ENCODE measurements at regions not wholly inside any gene's neighbourhood (a gene's known extent, or its start where the extent isn't known, plus 50 kb on each side); places are given as distances from the start of the nearest gene placed in this dataset.

DNA sequence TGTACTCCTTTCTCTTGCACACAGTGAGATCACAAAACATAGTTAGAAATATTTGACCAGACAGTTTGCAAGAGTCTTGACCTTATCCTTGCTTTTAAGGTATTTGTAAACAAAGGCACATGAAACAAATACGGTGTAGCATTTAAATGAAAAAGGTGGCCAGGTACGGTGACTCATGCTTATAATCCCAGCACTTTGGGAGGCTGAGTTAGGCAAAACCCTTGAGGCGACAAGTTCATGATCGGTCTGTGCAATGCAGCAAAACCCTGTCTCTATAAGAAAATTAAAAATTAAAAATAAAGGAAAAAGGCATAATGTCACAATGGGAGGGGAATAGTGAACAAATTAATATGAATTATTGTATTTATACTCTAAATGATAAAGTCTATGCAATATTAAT, 109.5 kb upstream of the PIK3C3 start:
- Histone ChIP-seq H3K27ac (no peak overlapping the region), H3K27me3 (no peaks in the 10 kb centered on the region), H3K9me3 (no peaks in the 10 kb centered on the region), H3K36me3 (no peaks in the 10 kb centered on the region), H3K4me3 (no peak overlapping the region), H3K4me1 (no peaks in the 10 kb centered on the region)
- no peak for TF ChIP-seq POLR2AphosphoS5 (IDR thresholded peaks at IDR 0.05)
- no peak for TF ChIP-seq POLR2A (IDR thresholded peaks at IDR 0.05)
- TF ChIP-seq CTCF (IDR thresholded peaks at IDR 0.05): no peak
- TF ChIP-seq EP300 (IDR thresholded peaks at IDR 0.05): no peak
- WGBS, 2 donors: 76 to 80% methylated on average over 4 of the region's 4 CpGs
- intact Hi-C loops (cut with DNase I): no loop called here
- no peak for DNase-seq

DNA sequence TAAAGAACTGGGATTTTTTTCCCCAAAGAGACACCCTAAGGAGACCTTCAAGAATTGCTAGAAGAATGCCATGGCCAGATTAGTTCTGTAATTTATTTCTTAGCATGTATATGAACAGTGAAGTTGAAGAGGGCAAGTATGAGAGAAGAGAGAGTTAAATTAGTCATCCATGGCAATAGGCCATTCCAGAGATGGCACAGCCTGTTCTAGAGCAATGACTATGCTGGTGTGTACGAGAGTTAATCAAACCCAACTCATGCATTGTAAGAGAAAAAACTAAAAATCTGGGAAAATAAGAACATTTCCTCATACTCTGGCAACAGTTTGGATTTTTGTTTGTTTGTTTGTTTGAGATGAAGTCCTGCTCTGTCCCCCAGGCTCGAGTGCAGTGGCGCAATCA, 112.1 kb upstream of the PIK3C3 start:
- no peak for DNase-seq
- intact Hi-C loops (cut with DNase I): no loop called here
- H3K27ac ChIP-seq: no peak overlapping the region
- H3K9me3 ChIP-seq: no peaks in the 10 kb centered on the region
- TF ChIP-seq CTCF (IDR thresholded peaks at IDR 0.05) (no peak), POLR2AphosphoS5 (IDR thresholded peaks at IDR 0.05) (no peak), POLR2A (IDR thresholded peaks at IDR 0.05) (no peak), EP300 (IDR thresholded peaks at IDR 0.05) (no peak)
- no peaks in the 10 kb centered on the region for H3K36me3 ChIP-seq
- 63 to 75% methylated on average over 3 of the region's 3 CpGs for WGBS, 2 donors
- no peaks in the 10 kb centered on the region for H3K4me1 ChIP-seq
- no peaks in the 10 kb centered on the region for H3K27me3 ChIP-seq
- no peak overlapping the region for H3K4me3 ChIP-seq

GRCh38 chr18:41829647-41830516, 125.2 kb upstream of the PIK3C3 start:
- H3K27me3 ChIP-seq: no peaks in the 10 kb centered on the region
- no peaks in the 10 kb centered on the region for H3K9me3 ChIP-seq
- H3K27ac ChIP-seq: no peak overlapping the region
- no peak for TF ChIP-seq POLR2AphosphoS5 (IDR thresholded peaks at IDR 0.05)
- no peak for TF ChIP-seq POLR2A (IDR thresholded peaks at IDR 0.05)
- TF ChIP-seq EP300 (IDR thresholded peaks at IDR 0.05): no peak
- TF ChIP-seq CTCF (IDR thresholded peaks at IDR 0.05): no peak
- no peak overlapping the region for H3K4me3 ChIP-seq
- 85 to 86% methylated on average over 10 of the region's 10 CpGs for WGBS, 2 donors
- no peaks in the 10 kb centered on the region for H3K36me3 ChIP-seq
- intact Hi-C loops (cut with DNase I): no loop called here
- no peak for DNase-seq
- H3K4me1 ChIP-seq: no peaks in the 10 kb centered on the region

DNA sequence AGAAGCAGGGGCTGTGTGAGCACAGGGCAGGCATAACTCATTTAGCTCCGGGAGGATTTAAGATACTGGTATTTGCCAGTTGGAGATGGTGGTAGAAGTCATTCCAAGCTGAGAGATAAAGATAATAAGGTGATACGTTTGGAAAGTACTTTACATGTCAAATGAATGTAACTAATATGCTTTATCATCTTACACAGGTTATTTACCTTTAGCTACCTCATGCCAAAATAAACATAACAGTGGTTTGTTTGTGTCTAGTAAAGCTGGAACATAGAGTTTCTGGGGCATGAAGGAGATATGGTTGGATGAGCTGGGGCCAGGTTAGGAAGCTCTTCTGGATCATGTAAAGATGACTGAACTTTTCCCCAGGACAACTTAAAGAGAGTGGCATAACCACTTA, 126.9 kb upstream of the PIK3C3 start:
- Histone ChIP-seq H3K36me3 (no peaks in the 10 kb centered on the region), H3K9me3 (no peaks in the 10 kb centered on the region), H3K27me3 (no peaks in the 10 kb centered on the region), H3K27ac (no peak overlapping the region), H3K4me1 (no peaks in the 10 kb centered on the region), H3K4me3 (no peak overlapping the region)
- intact Hi-C loops (cut with DNase I): no loop called here
- no peak for TF ChIP-seq POLR2AphosphoS5 (IDR thresholded peaks at IDR 0.05)
- TF ChIP-seq POLR2A (IDR thresholded peaks at IDR 0.05): no peak
- TF ChIP-seq EP300 (IDR thresholded peaks at IDR 0.05): no peak
- no peak for TF ChIP-seq CTCF (IDR thresholded peaks at IDR 0.05)
- no peak for DNase-seq
- WGBS, 2 donors: 18 to 62% methylated on average over 2 of the region's 2 CpGs

DNA sequence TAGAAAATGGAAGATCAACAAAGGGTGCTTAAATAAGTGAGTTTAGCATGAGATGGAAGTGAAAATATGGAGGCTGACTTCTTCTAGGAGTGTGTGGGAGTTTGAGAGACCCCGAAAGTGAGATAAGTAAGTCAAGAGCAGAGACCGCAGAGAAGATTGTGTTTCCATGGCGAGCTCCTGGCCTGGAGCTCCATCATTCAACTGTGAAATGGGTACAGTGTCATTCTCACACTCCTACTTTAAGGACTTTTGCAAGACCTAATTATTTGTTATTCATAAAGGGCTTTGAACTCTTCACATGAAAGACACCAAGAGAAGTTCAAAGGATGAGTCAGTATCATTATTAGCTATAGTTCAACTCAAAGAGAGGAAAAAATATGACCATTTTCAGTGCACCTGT, 134.2 kb upstream of the PIK3C3 start:
- 84 to 85% methylated on average over 3 of the region's 3 CpGs for WGBS, 2 donors
- no peaks in the 10 kb centered on the region for H3K9me3 ChIP-seq
- no peak for TF ChIP-seq POLR2AphosphoS5 (IDR thresholded peaks at IDR 0.05)
- no peak for TF ChIP-seq POLR2A (IDR thresholded peaks at IDR 0.05)
- no peak for TF ChIP-seq CTCF (IDR thresholded peaks at IDR 0.05)
- no peak for TF ChIP-seq EP300 (IDR thresholded peaks at IDR 0.05)
- H3K4me3 ChIP-seq: no peak overlapping the region
- intact Hi-C loops (cut with DNase I): no loop called here
- no peak overlapping the region for H3K27ac ChIP-seq
- no peaks in the 10 kb centered on the region for H3K36me3 ChIP-seq
- H3K27me3 ChIP-seq: no peaks in the 10 kb centered on the region
- H3K4me1 ChIP-seq: no peaks in the 10 kb centered on the region
- no peak for DNase-seq

Measured in sigmoid colon (tissue), 6 donors.